KMS-11 (cell line): ENCODE measurements at regions not wholly inside any gene's neighbourhood (a gene's known extent, or its start where the extent isn't known, plus 50 kb on each side); places are given as distances from the start of the nearest gene placed in this dataset.

ENCODE experiments used
- H2AFZ ChIP-seq: fragments of 200-600 bp; sonication (generic); 2 replicates; pipeline ENCODE4 v1.6.1; 2016; ENCODE audit warnings: antibody characterized with exemption, mixed run types, low read depth
- H3K27ac ChIP-seq: fragments of 200-600 bp; sonication (generic); 2 replicates; pipeline ENCODE4 v1.6.1; 2016; ENCODE audit warnings: mild to moderate bottlenecking, mixed run types
- H3K27me3 ChIP-seq: fragments of 200-600 bp; sonication (generic); 2 replicates; pipeline ENCODE4 v1.6.1; 2017; ENCODE audit warnings: mild to moderate bottlenecking, low read depth, mixed run types, moderate library complexity; ENCODE audit not compliant: insufficient read depth
- H3K36me3 ChIP-seq: fragments of 200-600 bp; sonication (generic); 2 replicates; pipeline ENCODE4 v1.6.1; 2017; ENCODE audit warnings: mild to moderate bottlenecking, mixed run types; ENCODE audit not compliant: insufficient read depth
- H3K4me1 ChIP-seq: fragments of 200-600 bp; sonication (generic); 2 replicates; pipeline ENCODE4 v1.6.1; 2016; ENCODE audit warnings: mild to moderate bottlenecking, low read depth, mixed run types; ENCODE audit not compliant: poor library complexity, severe bottlenecking
- H3K4me2 ChIP-seq: fragments of 200-600 bp; sonication (generic); 2 replicates; pipeline ENCODE4 v1.7.0; 2016; ENCODE audit warnings: mild to moderate bottlenecking, mixed run types
- H3K4me3 ChIP-seq: fragments of 200-600 bp; sonication (generic); IDR thresholded peaks from 2 replicates; pipeline ENCODE4 v1.6.1; 2017; ENCODE audit warnings: low read depth, low read length, mixed read lengths; ENCODE audit not compliant: insufficient read depth
- H3K79me2 ChIP-seq: fragments of 200-600 bp; sonication (generic); 2 replicates; pipeline ENCODE4 v1.6.1; 2016; ENCODE audit warnings: low read depth, mixed run types; ENCODE audit not compliant: insufficient read depth
- H3K9ac ChIP-seq: fragments of 200-600 bp; sonication (generic); 2 replicates; pipeline ENCODE4 v1.6.1; 2016; ENCODE audit warnings: mild to moderate bottlenecking, mixed run types
- H4K20me1 ChIP-seq: fragments of 200-600 bp; sonication (generic); 2 replicates; pipeline ENCODE4 v1.6.1; 2016; ENCODE audit warnings: mild to moderate bottlenecking, mixed run types; ENCODE audit not compliant: insufficient read depth
- TF ChIP-seq, protein P1 (sequence below): fragments of 200-600 bp; sonication (generic); conservative IDR thresholded peaks from 2 replicates; pipeline ENCODE4 v1.6.1; 2017; ENCODE audit warnings: low read depth, mild to moderate bottlenecking, antibody characterized with exemption, low read length, moderate library complexity, mixed read lengths

GRCh38 chr17:62178579-62178978, 113.5 kb upstream of the MED13 start:
- H3K27me3 ChIP-seq: no peaks in the 10 kb centered on the region
- TF ChIP-seq, protein P1, sequence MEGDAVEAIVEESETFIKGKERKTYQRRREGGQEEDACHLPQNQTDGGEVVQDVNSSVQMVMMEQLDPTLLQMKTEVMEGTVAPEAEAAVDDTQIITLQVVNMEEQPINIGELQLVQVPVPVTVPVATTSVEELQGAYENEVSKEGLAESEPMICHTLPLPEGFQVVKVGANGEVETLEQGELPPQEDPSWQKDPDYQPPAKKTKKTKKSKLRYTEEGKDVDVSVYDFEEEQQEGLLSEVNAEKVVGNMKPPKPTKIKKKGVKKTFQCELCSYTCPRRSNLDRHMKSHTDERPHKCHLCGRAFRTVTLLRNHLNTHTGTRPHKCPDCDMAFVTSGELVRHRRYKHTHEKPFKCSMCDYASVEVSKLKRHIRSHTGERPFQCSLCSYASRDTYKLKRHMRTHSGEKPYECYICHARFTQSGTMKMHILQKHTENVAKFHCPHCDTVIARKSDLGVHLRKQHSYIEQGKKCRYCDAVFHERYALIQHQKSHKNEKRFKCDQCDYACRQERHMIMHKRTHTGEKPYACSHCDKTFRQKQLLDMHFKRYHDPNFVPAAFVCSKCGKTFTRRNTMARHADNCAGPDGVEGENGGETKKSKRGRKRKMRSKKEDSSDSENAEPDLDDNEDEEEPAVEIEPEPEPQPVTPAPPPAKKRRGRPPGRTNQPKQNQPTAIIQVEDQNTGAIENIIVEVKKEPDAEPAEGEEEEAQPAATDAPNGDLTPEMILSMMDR: no peak
- H3K4me2 ChIP-seq: no peak overlapping the region
- H3K4me3 ChIP-seq: no peak overlapping the region
- no peaks in the 10 kb centered on the region for H3K36me3 ChIP-seq
- H4K20me1 ChIP-seq: no peaks in the 10 kb centered on the region
- no peaks in the 10 kb centered on the region for H3K79me2 ChIP-seq
- no peak overlapping the region for H2AFZ ChIP-seq
- no peaks in the 10 kb centered on the region for H3K4me1 ChIP-seq
- no peak overlapping the region for H3K27ac ChIP-seq
- H3K9ac ChIP-seq: no peak overlapping the region

DNA sequence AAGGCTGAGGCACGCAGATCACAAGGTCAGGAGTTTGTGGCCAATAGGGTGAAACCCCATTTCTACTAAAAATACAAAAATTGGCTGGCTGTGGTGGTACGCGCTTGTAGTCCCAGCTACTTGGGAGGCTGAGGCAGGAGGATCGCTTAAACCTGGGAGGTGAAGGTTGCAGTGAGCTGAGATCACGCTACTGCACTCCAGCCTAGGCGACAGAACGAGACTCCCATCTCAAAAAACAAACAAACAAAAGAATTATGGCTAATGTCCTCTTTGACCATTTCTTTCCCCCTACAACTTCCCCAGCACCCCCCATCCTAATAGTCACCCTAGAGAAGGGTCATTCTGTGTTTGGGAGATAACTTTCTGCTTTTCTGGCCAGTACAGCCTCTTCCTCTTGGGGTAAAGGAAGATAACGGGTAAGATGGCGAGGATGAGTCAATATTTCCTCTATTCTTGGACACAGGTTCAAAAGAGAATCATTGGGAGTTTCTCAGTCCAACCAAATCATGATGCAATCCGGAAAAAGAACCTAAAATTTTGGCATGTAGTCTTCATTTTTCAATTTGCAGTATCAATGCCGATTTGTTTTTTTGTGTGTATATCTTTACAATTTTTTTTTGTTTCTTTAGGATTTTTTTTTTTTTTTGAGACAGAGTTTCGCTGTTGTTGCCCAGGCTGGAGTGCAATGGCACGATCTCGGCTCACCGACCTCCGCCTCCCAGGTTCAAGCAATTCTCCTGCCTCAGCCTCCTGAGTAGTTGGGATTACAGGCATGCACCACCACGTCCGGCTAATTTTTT, 107.6 kb upstream of the MED13 start:
- no peak overlapping the region for H3K27ac ChIP-seq
- no peaks in the 10 kb centered on the region for H3K36me3 ChIP-seq
- H3K4me1 ChIP-seq: no peaks in the 10 kb centered on the region

DNA sequence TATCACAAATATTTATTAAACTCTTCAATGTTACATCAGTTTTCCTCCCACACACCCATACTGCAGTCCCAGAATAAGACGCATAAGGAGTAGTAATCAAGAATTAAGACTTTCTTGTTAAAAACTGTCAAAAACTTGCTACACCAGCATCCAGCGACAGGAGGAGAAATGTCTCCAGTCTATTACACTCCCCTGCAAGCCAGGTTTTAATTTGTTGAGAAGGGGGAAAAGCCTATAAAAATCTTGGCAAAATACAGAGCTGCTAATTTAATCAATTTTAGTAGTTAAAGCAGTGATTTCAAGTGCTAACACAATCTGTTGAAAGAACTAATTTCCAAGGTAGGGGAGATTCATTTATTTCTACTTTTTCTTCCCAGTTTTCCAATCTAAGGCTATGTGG, 102.0 kb upstream of the MED13 start:
- Histone ChIP-seq H3K9ac (no peak overlapping the region), H3K36me3 (no peaks in the 10 kb centered on the region), H3K4me1 (no peaks in the 10 kb centered on the region), H3K4me3 (no peak overlapping the region), H3K4me2 (no peak overlapping the region), H2AFZ (no peak overlapping the region), H4K20me1 (no peaks in the 10 kb centered on the region), H3K27ac (no peak overlapping the region), H3K27me3 (no peaks in the 10 kb centered on the region), H3K79me2 (no peaks in the 10 kb centered on the region)
- TF ChIP-seq, protein P1: no peak

More for the DNA sequence above, 107.6 kb upstream of the MED13 start:
- Histone ChIP-seq H3K79me2 (no peaks in the 10 kb centered on the region), H3K27me3 (no peaks in the 10 kb centered on the region), H3K4me3 (no peak overlapping the region), H4K20me1 (no peaks in the 10 kb centered on the region), H3K9ac (no peak overlapping the region), H2AFZ (no peak overlapping the region), H3K4me2 (no peak overlapping the region)
- TF ChIP-seq, protein P1: no peak

- Histone ChIP-seq H3K27me3 (no peaks in the 10 kb centered on the region), H3K36me3 (no peaks in the 10 kb centered on the region), H3K79me2 (no peaks in the 10 kb centered on the region), H3K4me2 (no peak overlapping the region), H2AFZ (no peak overlapping the region), H3K4me3 (no peak overlapping the region), H3K27ac (no peak overlapping the region), H3K9ac (no peak overlapping the region), H4K20me1 (no peaks in the 10 kb centered on the region), H3K4me1 (no peaks in the 10 kb centered on the region)
- TF ChIP-seq, protein P1: no peak
Observed at GRCh38 chr17:62164747-62165722, 100.0 kb upstream of the MED13 start.
